SK-N-SH (cell line): ENCODE measurements at regions not wholly inside any gene's neighbourhood (a gene's known extent, or its start where the extent isn't known, plus 50 kb on each side); places are given as distances from the start of the nearest gene placed in this dataset.

Experiments
- CTCF ChIP-seq: fragments of 200-600 bp; sonication (generic); IDR thresholded peaks from 2 replicates; pipeline ENCODE4 v1.6.1; 2017; ENCODE audit warnings: antibody characterized with exemption, mild to moderate bottlenecking, moderate library complexity
- EP300 ChIP-seq, 2 experiments: IDR thresholded peaks; 2 replicates each; pipeline versions ENCODE4 v1.4.0 to v1.6.1; 2012; ENCODE audit warnings: borderline replicate concordance in 1 of 2, low read depth in 1 of 2, low read length in 1 of 2
- MAX ChIP-seq: IDR thresholded peaks from 2 replicates; pipeline ENCODE4 v1.4.0; 2012; ENCODE audit warnings: low read depth
- PBX3 ChIP-seq: IDR thresholded peaks from 2 replicates; pipeline ENCODE4; 2012

GRCh38 chr1:87642581-87643221 is 314.0 kb downstream of the LMO4 start:
- TF ChIP-seq MAX (no peak), CTCF (no peak), EP300 (IDR thresholded peaks at IDR 0.05; ENCODE audit: borderline replicate concordance in 1 of 2, low read depth in 1 of 2, low read length in 1 of 2) (no peak), PBX3 (no peak)
